SJCRH30 (cell line): ENCODE measurements at regions not wholly inside any gene's neighbourhood (a gene's known extent, or its start where the extent isn't known, plus 50 kb on each side); places are given as distances from the start of the nearest gene placed in this dataset.

Experiments
- DNase-seq, 2 experiments: peaks; one replicate each; pipeline ENCODE4 v3.0.0-alpha.2; 2015 to 2020
- H3K27ac ChIP-seq: fragments of 250-450 bp; sonication (Bioruptor Pico); 2 replicates; pipeline ENCODE4 v1.5.1; 2020; ENCODE audit warnings: mild to moderate bottlenecking, moderate library complexity
- H3K27me3 ChIP-seq: fragments of 250-450 bp; sonication (Bioruptor Pico); 2 replicates; pipeline ENCODE4 v1.5.1; 2020; ENCODE audit warnings: mild to moderate bottlenecking, moderate library complexity
- H3K36me3 ChIP-seq: fragments of 250-450 bp; sonication (Bioruptor Pico); 2 replicates; pipeline ENCODE4 v1.5.1; 2020; ENCODE audit warnings: mild to moderate bottlenecking, moderate library complexity
- H3K4me1 ChIP-seq: fragments of 250-450 bp; sonication (Bioruptor Pico); 2 replicates; pipeline ENCODE4 v1.5.1; 2020; ENCODE audit warnings: mild to moderate bottlenecking, moderate library complexity
- H3K4me3 ChIP-seq: fragments of 250-450 bp; sonication (Bioruptor Pico); 2 replicates; pipeline ENCODE4 v1.5.1; 2020; ENCODE audit warnings: mild to moderate bottlenecking, moderate library complexity
- H3K9me3 ChIP-seq: fragments of 250-450 bp; sonication (Bioruptor Pico); replicated peaks from 2 replicates; pipeline ENCODE4 v1.5.1; 2020; ENCODE audit warnings: mild to moderate bottlenecking, moderate library complexity

DNA sequence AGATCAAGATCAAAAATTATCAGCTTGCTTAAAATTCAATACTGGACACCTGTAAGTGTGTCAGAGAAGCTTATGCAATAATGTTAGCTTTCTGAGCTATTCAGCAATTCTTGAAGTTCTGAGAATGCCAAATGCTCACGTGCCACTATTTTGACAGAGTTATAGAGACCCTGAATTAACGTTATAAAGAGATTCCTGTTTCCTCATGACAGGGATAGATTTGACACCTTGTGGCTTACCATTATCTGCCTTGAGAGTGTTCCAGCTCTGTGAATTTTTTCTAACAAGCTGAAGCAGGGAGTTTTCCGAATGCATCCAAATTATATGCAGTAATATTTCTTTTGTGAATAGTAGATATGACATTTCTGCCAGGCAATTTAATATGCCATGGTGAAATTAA, 781.6 kb downstream of the ADGRL2 start:
- DNase-seq: no peak
- no peaks in the 10 kb centered on the region for H3K36me3 ChIP-seq
- H3K27ac ChIP-seq: no peak overlapping the region
- H3K4me3 ChIP-seq: no peak overlapping the region
- no peaks in the 10 kb centered on the region for H3K27me3 ChIP-seq
- H3K4me1 ChIP-seq: no peaks in the 10 kb centered on the region
- no peaks in the 10 kb centered on the region for H3K9me3 ChIP-seq

DNA sequence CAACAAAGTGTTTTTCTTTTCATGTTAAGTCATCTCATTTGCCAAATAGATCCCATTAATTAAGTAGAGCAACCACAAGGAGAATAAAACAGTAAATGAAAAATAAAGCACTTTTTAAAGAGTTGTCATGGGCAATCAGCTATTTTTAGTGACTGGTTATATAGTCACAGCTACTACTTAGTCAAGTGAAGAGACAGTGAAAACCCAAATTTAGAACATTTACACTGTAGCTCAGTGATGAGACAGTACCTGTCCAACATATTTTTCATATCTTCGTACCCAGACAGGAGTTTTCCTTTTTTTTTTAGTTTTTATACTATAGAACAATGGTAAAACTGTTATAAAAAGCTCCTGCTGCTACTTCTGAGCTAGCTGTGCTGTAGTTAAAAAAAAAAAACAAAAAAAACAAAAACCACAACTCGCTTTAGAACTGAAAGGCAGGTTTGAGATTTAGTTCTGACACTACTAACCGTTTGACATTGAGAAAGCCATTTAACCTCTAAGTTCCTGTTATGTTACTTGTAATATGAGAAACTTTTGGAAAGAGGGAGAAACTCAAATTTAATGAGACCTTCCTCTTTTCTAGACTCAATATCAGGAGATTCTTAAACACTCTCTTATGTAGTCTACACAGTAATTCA, 777.5 kb downstream of the ADGRL2 start:
- Histone ChIP-seq H3K27me3 (no peaks in the 10 kb centered on the region), H3K27ac (no peak overlapping the region), H3K4me1 (no peaks in the 10 kb centered on the region), H3K9me3 (no peaks in the 10 kb centered on the region), H3K36me3 (no peaks in the 10 kb centered on the region), H3K4me3 (no peak overlapping the region)
- no peak for DNase-seq

DNA sequence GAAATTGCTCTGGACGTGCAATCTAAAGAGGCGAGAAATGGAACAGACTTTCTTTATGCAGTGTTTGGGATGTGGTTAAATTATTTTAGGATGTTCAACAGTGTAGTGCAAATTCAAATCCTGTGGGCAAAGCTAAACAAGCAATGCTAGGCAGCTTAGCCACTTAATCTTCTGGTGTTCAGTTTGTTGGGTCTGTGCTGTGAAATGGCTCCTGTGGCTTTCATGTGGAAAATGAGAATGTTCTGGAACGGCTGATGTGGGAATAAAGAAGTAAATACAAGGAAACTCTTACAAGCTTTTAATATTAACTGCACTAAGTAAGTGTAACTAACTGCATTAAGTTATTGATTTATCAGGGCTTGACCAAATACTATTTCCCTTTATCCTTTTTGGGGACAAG, 766.6 kb downstream of the ADGRL2 start:
- no peaks in the 10 kb centered on the region for H3K36me3 ChIP-seq
- peak in 1 of 2 experiments; percentile 12 for DNase-seq

DNA sequence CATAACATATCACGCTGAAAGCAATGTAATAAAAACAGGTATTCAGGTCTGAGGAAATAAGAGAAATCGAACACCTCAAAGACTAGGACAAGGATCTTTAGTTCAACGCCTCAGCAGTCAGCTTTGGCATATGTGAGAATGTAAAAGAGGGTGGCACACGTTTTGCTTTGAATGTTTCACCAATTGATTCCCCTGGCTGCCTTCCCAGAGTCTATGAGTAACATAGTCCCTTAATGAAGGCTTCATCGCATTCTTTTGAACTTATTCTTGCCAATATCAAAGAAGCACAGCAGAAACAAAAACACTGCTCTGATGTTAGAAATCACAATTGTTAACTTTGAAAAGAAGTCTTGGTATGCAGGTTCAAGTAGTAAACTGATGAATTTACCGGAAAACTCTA, 764.8 kb downstream of the ADGRL2 start:
- Histone ChIP-seq H3K4me3 (no peak overlapping the region), H3K27ac (no peak overlapping the region), H3K4me1 (peaks cover 6% of the 10 kb centered on the region), H3K27me3 (no peaks in the 10 kb centered on the region), H3K9me3 (no peaks in the 10 kb centered on the region), H3K36me3 (no peaks in the 10 kb centered on the region)
- DNase-seq: peak in 1 of 2 experiments; percentile 10

More for the DNA sequence above, 766.6 kb downstream of the ADGRL2 start:
- Histone ChIP-seq H3K9me3 (no peaks in the 10 kb centered on the region), H3K4me1 (peaks cover 6% of the 10 kb centered on the region), H3K4me3 (no peak overlapping the region), H3K27ac (no peak overlapping the region), H3K27me3 (no peaks in the 10 kb centered on the region)

DNA sequence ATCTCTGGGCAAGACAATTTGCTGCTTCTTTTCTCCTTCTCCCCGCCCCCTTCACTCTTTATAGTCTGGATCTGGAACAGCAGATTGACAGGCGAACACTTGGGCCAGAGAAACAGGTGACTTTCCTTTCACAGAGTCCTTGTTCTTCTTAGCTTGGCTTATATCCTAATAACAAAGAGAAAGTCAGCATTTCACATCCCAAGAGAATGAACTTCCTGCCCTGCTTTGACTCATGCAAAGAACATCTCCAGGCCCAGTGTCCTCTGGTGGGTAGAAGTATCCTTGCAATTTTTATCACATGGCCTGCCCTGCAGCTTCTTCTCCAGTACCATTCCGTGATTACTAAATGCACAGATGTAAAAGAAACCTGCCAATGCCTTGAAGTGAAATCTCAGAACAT, 764.4 kb downstream of the ADGRL2 start:
- Histone ChIP-seq H3K9me3 (no peaks in the 10 kb centered on the region), H3K27ac (no peak overlapping the region), H3K27me3 (no peaks in the 10 kb centered on the region), H3K4me3 (no peak overlapping the region), H3K4me1 (peaks cover 6% of the 10 kb centered on the region), H3K36me3 (no peaks in the 10 kb centered on the region)
- DNase-seq: peak; percentile 23 to 48

GRCh38 chr1:82564333-82564732, 763.6 kb downstream of the ADGRL2 start:
- no peak for DNase-seq
- Histone ChIP-seq H3K27me3 (no peaks in the 10 kb centered on the region), H3K4me1 (peaks cover 6% of the 10 kb centered on the region), H3K9me3 (no peaks in the 10 kb centered on the region), H3K27ac (no peak overlapping the region), H3K4me3 (no peak overlapping the region), H3K36me3 (no peaks in the 10 kb centered on the region)

DNA sequence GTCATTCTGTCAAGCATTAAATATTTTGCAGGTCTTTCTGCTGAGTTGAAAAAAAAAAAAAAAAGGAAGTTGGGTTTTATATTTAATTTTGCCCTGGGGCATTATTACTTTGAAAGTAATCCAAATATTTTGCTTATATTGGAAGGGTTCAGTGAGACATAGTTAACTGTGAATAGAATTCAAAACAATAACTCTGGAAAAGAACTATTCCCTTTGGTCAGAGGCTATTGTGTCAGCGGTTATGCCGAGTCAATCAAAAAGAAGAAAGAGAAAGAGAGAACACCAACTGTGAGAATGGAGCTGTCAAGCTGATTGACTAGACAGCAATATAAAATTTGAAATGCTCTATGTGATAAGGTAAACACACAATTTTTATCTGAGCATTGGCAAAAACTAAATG, 761.7 kb downstream of the ADGRL2 start:
- no peak for DNase-seq
- no peaks in the 10 kb centered on the region for H3K36me3 ChIP-seq
- no peaks in the 10 kb centered on the region for H3K9me3 ChIP-seq
- no peaks in the 10 kb centered on the region for H3K27me3 ChIP-seq
- H3K4me1 ChIP-seq: peaks cover 6% of the 10 kb centered on the region
- no peak overlapping the region for H3K4me3 ChIP-seq
- no peak overlapping the region for H3K27ac ChIP-seq

DNA sequence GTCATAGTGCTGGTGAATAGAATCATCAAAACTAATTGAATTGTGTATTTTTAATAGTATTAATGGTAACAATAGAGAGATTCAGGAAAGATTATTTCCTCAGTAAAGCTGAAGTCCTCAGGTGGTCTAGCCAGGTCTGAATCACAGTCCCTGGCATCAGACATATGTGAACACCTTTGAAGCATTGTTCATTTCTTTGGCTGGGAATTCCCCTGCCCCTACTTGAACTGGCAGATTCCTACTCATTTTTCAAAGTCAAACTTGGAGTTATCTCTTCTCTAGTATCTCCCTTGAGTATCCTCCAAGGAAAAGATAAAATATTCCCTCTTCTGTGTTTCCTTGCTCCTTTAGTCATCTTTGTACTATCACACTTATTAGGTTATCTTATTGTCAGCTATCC, 759.8 kb downstream of the ADGRL2 start:
- H3K27ac ChIP-seq: no peak overlapping the region
- H3K9me3 ChIP-seq: no peaks in the 10 kb centered on the region
- no peaks in the 10 kb centered on the region for H3K36me3 ChIP-seq
- no peaks in the 10 kb centered on the region for H3K27me3 ChIP-seq
- DNase-seq: no peak
- H3K4me1 ChIP-seq: peaks cover 6% of the 10 kb centered on the region
- no peak overlapping the region for H3K4me3 ChIP-seq

- Histone ChIP-seq H3K27me3 (no peaks in the 10 kb centered on the region), H3K36me3 (no peaks in the 10 kb centered on the region), H3K4me1 (no peaks in the 10 kb centered on the region), H3K4me3 (no peak overlapping the region), H3K9me3 (no peaks in the 10 kb centered on the region), H3K27ac (no peak overlapping the region)
- no peak for DNase-seq
These were observed 754.8 kb downstream of the ADGRL2 start for GRCh38 chr1:82555501-82555900.

GRCh38 chr1:82549841-82550240, 749.1 kb downstream of the ADGRL2 start:
- no peaks in the 10 kb centered on the region for H3K9me3 ChIP-seq
- H3K27ac ChIP-seq: no peak overlapping the region
- H3K4me1 ChIP-seq: no peaks in the 10 kb centered on the region
- DNase-seq: no peak
- no peaks in the 10 kb centered on the region for H3K36me3 ChIP-seq
- H3K27me3 ChIP-seq: no peaks in the 10 kb centered on the region
- no peak overlapping the region for H3K4me3 ChIP-seq

DNA sequence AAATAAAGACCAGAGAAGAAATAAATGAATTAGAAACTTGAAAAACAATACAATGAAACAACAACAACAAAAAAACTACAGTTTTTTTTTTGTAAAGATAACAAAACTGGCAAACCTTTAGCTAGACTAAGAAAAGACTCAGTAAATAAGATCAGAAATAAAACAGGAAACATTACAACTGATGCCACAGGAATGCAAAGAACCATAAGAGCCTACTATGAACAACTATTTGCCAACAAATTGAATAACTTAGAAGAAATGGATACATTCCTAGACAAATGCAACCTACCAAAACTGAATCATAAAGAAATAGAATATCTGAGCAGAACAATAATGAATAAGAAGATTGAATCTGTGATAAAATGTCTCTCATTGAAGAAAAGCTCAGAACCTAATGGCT, 742.0 kb downstream of the ADGRL2 start:
- Histone ChIP-seq H3K9me3 (no peaks in the 10 kb centered on the region; the same call in 1 of the 2 replicates), H3K27me3 (no peaks in the 10 kb centered on the region), H3K27ac (no peak overlapping the region), H3K4me1 (no peaks in the 10 kb centered on the region), H3K4me3 (no peak overlapping the region), H3K36me3 (no peaks in the 10 kb centered on the region)
- DNase-seq: no peak

DNA sequence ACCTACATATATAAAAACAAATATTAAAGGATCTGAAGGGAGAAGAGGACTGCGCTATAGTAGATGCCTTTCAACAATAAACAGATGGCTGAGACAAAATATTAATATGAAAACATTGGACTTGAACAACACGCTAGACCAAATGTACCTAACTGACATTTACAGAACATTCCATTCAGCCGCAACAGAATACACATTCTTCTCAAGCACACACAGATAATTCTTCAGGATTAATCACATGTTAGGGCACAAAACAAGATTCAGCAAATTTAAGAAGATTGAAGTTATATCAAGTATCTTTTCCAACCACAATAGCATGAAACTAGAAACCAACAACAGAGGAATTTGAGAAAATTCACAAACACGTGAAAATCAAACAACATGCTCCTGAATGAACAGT, 741.4 kb downstream of the ADGRL2 start:
- no peaks in the 10 kb centered on the region; the same call in 1 of the 2 replicates for H3K9me3 ChIP-seq
- H3K4me3 ChIP-seq: no peak overlapping the region
- no peaks in the 10 kb centered on the region for H3K4me1 ChIP-seq
- DNase-seq: no peak
- H3K27ac ChIP-seq: no peak overlapping the region
- no peaks in the 10 kb centered on the region for H3K27me3 ChIP-seq
- no peaks in the 10 kb centered on the region for H3K36me3 ChIP-seq

DNA sequence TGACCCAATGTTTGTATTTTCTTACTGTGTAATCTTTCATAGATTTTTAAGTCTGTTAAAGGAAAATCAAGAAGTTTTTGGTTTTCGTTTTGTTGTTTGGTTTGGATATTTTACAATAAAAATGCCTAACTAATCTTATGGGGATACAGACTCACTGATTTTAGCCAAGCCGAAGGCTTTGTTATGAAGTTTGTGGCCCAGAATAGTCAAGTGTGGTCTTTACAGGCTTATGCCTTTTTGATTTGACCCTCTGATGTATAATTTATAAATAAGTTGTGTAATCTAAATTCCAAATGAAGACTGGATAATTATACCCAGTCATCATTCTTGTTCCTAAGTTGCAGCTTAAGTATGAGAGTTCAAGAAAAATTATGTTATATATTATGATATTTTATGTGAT, 739.3 kb downstream of the ADGRL2 start:
- H3K9me3 ChIP-seq: no peaks in the 10 kb centered on the region; the same call in 1 of the 2 replicates
- no peak overlapping the region for H3K4me3 ChIP-seq
- no peaks in the 10 kb centered on the region for H3K27me3 ChIP-seq
- no peaks in the 10 kb centered on the region for H3K36me3 ChIP-seq
- no peaks in the 10 kb centered on the region for H3K4me1 ChIP-seq
- no peak for DNase-seq
- no peak overlapping the region for H3K27ac ChIP-seq

- no peak overlapping the region for H3K27ac ChIP-seq
- H3K36me3 ChIP-seq: no peaks in the 10 kb centered on the region
- no peak for DNase-seq
- H3K4me1 ChIP-seq: no peaks in the 10 kb centered on the region
- H3K27me3 ChIP-seq: no peaks in the 10 kb centered on the region
- H3K4me3 ChIP-seq: no peak overlapping the region
- no peaks in the 10 kb centered on the region; the same call in 1 of the 2 replicates for H3K9me3 ChIP-seq
These were observed 738.1 kb downstream of the ADGRL2 start for GRCh38 chr1:82538876-82539275.

GRCh38 chr1:82534996-82535395, 734.3 kb downstream of the ADGRL2 start:
- Histone ChIP-seq H3K4me3 (no peak overlapping the region), H3K27me3 (no peaks in the 10 kb centered on the region), H3K4me1 (no peaks in the 10 kb centered on the region), H3K36me3 (no peaks in the 10 kb centered on the region), H3K9me3 (no peaks in the 10 kb centered on the region), H3K27ac (no peak overlapping the region)
- DNase-seq: no peak

DNA sequence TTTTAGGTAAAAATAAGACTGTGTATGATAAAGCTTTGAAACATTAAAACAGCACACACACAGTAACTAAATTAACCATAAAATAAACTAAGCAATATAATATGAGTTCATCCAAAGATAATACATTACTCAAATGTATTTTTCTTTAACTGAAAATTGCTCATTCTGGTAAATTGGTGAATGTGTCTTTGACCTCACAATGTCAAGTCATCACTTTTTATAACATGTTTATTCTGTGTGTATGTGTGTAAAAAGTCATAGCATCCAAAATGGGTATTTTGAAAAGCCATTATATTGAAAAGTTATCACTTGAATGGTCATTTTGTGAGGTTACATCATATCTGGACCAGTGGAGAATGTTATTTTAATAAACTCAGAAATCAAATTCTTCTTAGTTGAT, 724.6 kb downstream of the ADGRL2 start:
- Histone ChIP-seq H3K9me3 (no peaks in the 10 kb centered on the region), H3K27me3 (no peaks in the 10 kb centered on the region), H3K4me1 (no peaks in the 10 kb centered on the region), H3K4me3 (no peak overlapping the region), H3K36me3 (no peaks in the 10 kb centered on the region), H3K27ac (no peak overlapping the region)
- DNase-seq: no peak
